ENCODE measurements at regions not wholly inside any gene's neighbourhood (a gene's known extent, or its start where the extent isn't known, plus 50 kb on each side); places are given as distances from the start of the nearest gene placed in this dataset.

GRCh38 chr14:43085819-43086218, 1421.3 kb downstream of the FSCB start:
- no peak for TF ChIP-seq EZH2 (IDR thresholded peaks at IDR 0.05; ENCODE audit: borderline replicate concordance, low read depth, low read length, severe bottlenecking)
- no peak for TF ChIP-seq CTCF (IDR thresholded peaks at IDR 0.05; ENCODE audit: borderline replicate concordance, extremely low read depth, low read length, poor library complexity, severe bottlenecking)

Measured in DND-41 (cell line).